ENCODE measurements at regions not wholly inside any gene's neighbourhood (a gene's known extent, or its start where the extent isn't known, plus 50 kb on each side); places are given as distances from the start of the nearest gene placed in this dataset.

DNA sequence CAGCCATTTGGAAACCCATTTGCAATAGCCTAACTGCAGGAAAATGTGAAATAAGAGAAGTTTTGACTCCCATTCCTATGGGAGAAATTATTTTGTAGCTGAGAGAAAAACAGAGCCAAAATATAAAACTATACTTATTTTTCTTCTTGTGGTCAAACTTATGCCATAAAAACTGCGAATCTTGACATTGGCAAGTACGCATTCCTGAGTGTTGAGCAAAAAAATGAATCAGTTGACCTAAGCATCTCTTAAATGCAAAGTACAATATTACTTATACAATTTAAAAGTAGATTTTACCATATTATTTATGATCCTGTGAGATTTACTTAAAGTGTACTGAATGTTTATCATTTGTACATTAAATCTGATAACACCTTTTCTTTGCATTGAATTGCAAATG, 50.1 kb upstream of the CMC1 start:
- TF ChIP-seq EZH2phosphoT487 (IDR thresholded peaks at IDR 0.05; ENCODE audit: low read depth, severe bottlenecking, unreplicated experiment): no peak
- no peak for TF ChIP-seq EZH2 (IDR thresholded peaks at IDR 0.05; ENCODE audit: borderline replicate concordance)
- TF ChIP-seq CTCF (IDR thresholded peaks at IDR 0.05; ENCODE audit: poor library complexity): no peak
- 91% methylated on average over 2 of the region's 2 CpGs for WGBS (ENCODE audit: low lambda C conversion rate, missing lambda C conversion rate)
- no peaks in the 10 kb centered on the region for H3K4me1 ChIP-seq (ENCODE audit: insufficient read depth)

More for the DNA sequence above, 50.1 kb upstream of the CMC1 start:
- Histone ChIP-seq H3K4me2 (no peak overlapping the region), H3K9me2 (replicated peaks; ENCODE audit: insufficient read depth) (no peaks in the 10 kb centered on the region), H3K27me3 (no peaks in the 10 kb centered on the region), H3K36me3 (replicated peaks; ENCODE audit: insufficient read depth, low read depth) (no peaks in the 10 kb centered on the region), H3K27ac (no peak overlapping the region), H2AFZ (no peak overlapping the region), H3K4me3 (no peak overlapping the region), H4K20me1 (ENCODE audit: insufficient read depth, poor library complexity, severe bottlenecking) (no peaks in the 10 kb centered on the region), H3K9me3 (ENCODE audit: low read depth) (no peaks in the 10 kb centered on the region), H3K79me2 (no peaks in the 10 kb centered on the region)
- DNase-seq (ENCODE audit: low spot score): no peak

Data from hepatocyte (in vitro differentiated cells).